H9 (cell line): ENCODE measurements at regions not wholly inside any gene's neighbourhood (a gene's known extent, or its start where the extent isn't known, plus 50 kb on each side); places are given as distances from the start of the nearest gene placed in this dataset.

Experiments used
- DNase-seq: peaks from one replicate; pipeline ENCODE4 v3.0.0-alpha.2; 2017
- H2AFZ ChIP-seq: one replicate; pipeline ENCODE4 v1.6.1; 2013; ENCODE audit warnings: mild to moderate bottlenecking, low read length, control low read depth, moderate library complexity
- H2AK5ac ChIP-seq: 2 replicates; pipeline ENCODE4 v1.6.1; 2013; ENCODE audit warnings: low read length, control low read depth, mixed read lengths; ENCODE audit not compliant: insufficient read length
- H2BK120ac ChIP-seq: one replicate; pipeline ENCODE4 v1.6.1; 2013; ENCODE audit warnings: low read depth, mild to moderate bottlenecking, low read length, control low read depth, inconsistent platforms; ENCODE audit not compliant: poor library complexity, severe bottlenecking
- H2BK12ac ChIP-seq: 2 replicates; pipeline ENCODE4 v1.6.1; 2013; ENCODE audit warnings: low read length, control low read depth, mixed read lengths, low read depth; ENCODE audit not compliant: insufficient read length
- H2BK15ac ChIP-seq: 2 replicates; pipeline ENCODE4 v1.6.1; 2013; ENCODE audit warnings: low read depth, low read length, control low read depth
- H2BK20ac ChIP-seq: one replicate; pipeline ENCODE4 v1.6.1; 2013; ENCODE audit warnings: low read depth, mild to moderate bottlenecking, low read length, control low read depth, inconsistent platforms; ENCODE audit not compliant: poor library complexity, severe bottlenecking
- H2BK5ac ChIP-seq: 2 replicates; pipeline ENCODE4 v1.6.1; 2013; ENCODE audit warnings: low read length, control low read depth, mixed read lengths; ENCODE audit not compliant: insufficient read length
- H3K14ac ChIP-seq: 2 replicates; pipeline ENCODE4 v1.6.1; 2013; ENCODE audit warnings: low read length, control low read depth; ENCODE audit not compliant: insufficient read depth
- H3K18ac ChIP-seq: 2 replicates; pipeline ENCODE4 v1.6.1; 2013; ENCODE audit warnings: low read depth, mild to moderate bottlenecking, mixed read lengths, low read length, control low read depth; ENCODE audit not compliant: insufficient read length
- H3K23ac ChIP-seq: 2 replicates; pipeline ENCODE4 v1.6.1; 2013; ENCODE audit warnings: low read length, control low read depth, mixed read lengths, low read depth; ENCODE audit not compliant: insufficient read length
- H3K23me2 ChIP-seq: 2 replicates; pipeline ENCODE4 v1.6.1; 2013; ENCODE audit warnings: low read depth, mild to moderate bottlenecking, mixed read lengths, low read length, control low read depth; ENCODE audit not compliant: insufficient read length, poor library complexity, severe bottlenecking
- H3K27ac ChIP-seq: 2 replicates; pipeline ENCODE4 v1.5.1; 2013; ENCODE audit warnings: low read length, control low read depth, mixed read lengths, low read depth; ENCODE audit not compliant: insufficient read length
- H3K27me3 ChIP-seq: 2 replicates; pipeline ENCODE4 v1.6.1; 2013; ENCODE audit warnings: low read length, control low read depth, inconsistent platforms; ENCODE audit not compliant: insufficient read depth
- H3K4ac ChIP-seq: 2 replicates; pipeline ENCODE4 v1.6.1; 2013; ENCODE audit warnings: low read depth, mild to moderate bottlenecking, control low read depth, inconsistent platforms, low read length, moderate library complexity
- H3K4me1 ChIP-seq: 2 replicates; pipeline ENCODE4 v1.6.1; 2013; ENCODE audit warnings: low read length, control low read depth, inconsistent platforms; ENCODE audit not compliant: insufficient read depth
- H3K4me2 ChIP-seq: 2 replicates; pipeline ENCODE4 v1.6.1; 2013; ENCODE audit warnings: low read length, control low read depth, mixed read lengths; ENCODE audit not compliant: insufficient read length, insufficient read depth
- H3K56ac ChIP-seq: 2 replicates; pipeline ENCODE4 v1.6.1; 2013; ENCODE audit warnings: low read depth, mild to moderate bottlenecking, mixed read lengths, low read length, control low read depth; ENCODE audit not compliant: insufficient read length
- H3K79me1 ChIP-seq: 2 replicates; pipeline ENCODE4 v1.6.1; 2013; ENCODE audit warnings: low read depth, mild to moderate bottlenecking, moderate library complexity, low read length, control low read depth, inconsistent platforms; ENCODE audit not compliant: insufficient read depth, poor library complexity, severe bottlenecking
- H3K79me2 ChIP-seq: 2 replicates; pipeline ENCODE4 v1.6.1; 2013; ENCODE audit warnings: low read length, control low read depth, inconsistent platforms; ENCODE audit not compliant: insufficient read depth
- H3K9ac ChIP-seq: 2 replicates; pipeline ENCODE4 v1.6.1; 2013; ENCODE audit warnings: low read length, control low read depth, mixed read lengths; ENCODE audit not compliant: insufficient read length; ENCODE audit errors: extremely low read depth
- H3K9me3 ChIP-seq: one replicate; pipeline ENCODE4 v1.6.1; 2013; ENCODE audit warnings: low read depth, low read length, inconsistent platforms; ENCODE audit not compliant: control insufficient read depth
- H3T11ph ChIP-seq: one replicate; pipeline ENCODE4 v1.6.1; 2013; ENCODE audit warnings: mild to moderate bottlenecking, low read length, control low read depth, inconsistent platforms
- H4K20me1 ChIP-seq: one replicate; pipeline ENCODE4 v1.6.1; 2013; ENCODE audit not compliant: control insufficient read depth, insufficient read length, insufficient read depth
- H4K5ac ChIP-seq: 2 replicates; pipeline ENCODE4 v1.6.1; 2013; ENCODE audit warnings: low read depth, mild to moderate bottlenecking, mixed read lengths, low read length, control low read depth; ENCODE audit not compliant: insufficient read length
- H4K8ac ChIP-seq: replicated peaks from 2 replicates; pipeline ENCODE4 v1.6.1; 2013; ENCODE audit warnings: low read length, control low read depth, mixed read lengths, low read depth; ENCODE audit not compliant: insufficient read length
- H4K91ac ChIP-seq: 2 replicates; pipeline ENCODE4 v1.6.1; 2013; ENCODE audit warnings: low read depth, mild to moderate bottlenecking, moderate library complexity, mixed read lengths, low read length, control low read depth; ENCODE audit not compliant: insufficient read length
- H3K27ac Mint-ChIP-seq, 3 experiments: 2 replicates in 2 of 3; 3 replicates in 1 of 3; pipeline ENCODE4 v1.8.0; 2020 to 2021; ENCODE audit warnings: mixed read lengths in 3 of 3, mild to moderate bottlenecking in 1 of 3, moderate library complexity in 1 of 3
- H3K27me3 Mint-ChIP-seq: 2 replicates; pipeline ENCODE4 v1.8.0; 2021; ENCODE audit warnings: low read depth, mild to moderate bottlenecking, moderate library complexity, mixed read lengths
- H3K36me3 Mint-ChIP-seq, 3 experiments: 2 replicates in 2 of 3; 3 replicates in 1 of 3; pipeline ENCODE4 v1.8.0; 2020 to 2021; ENCODE audit warnings: low read depth in 3 of 3, mixed read lengths in 3 of 3; ENCODE audit not compliant: insufficient read depth in 1 of 3
- H3K4me1 Mint-ChIP-seq, 2 experiments: 2 replicates each; pipeline ENCODE4 v1.8.0; 2020; ENCODE audit warnings: mixed read lengths in 2 of 2
- H3K4me3 Mint-ChIP-seq, 2 experiments: 2 replicates in 1 of 2; 3 replicates in 1 of 2; pipeline ENCODE4 v1.8.0; 2020 to 2021; ENCODE audit warnings: mild to moderate bottlenecking in 2 of 2, mixed read lengths in 2 of 2, moderate library complexity in 1 of 2
- H3K9me3 Mint-ChIP-seq, 2 experiments: 2 replicates in 1 of 2; 3 replicates in 1 of 2; pipeline ENCODE4 v1.8.0; 2020; ENCODE audit warnings: mild to moderate bottlenecking in 2 of 2, mixed read lengths in 2 of 2, moderate library complexity in 1 of 2
- WGBS: extraction: QIAGEN DNeasy Blood & Tissue Kit; methylation state at CpG from one replicate; pipeline ENCODE4 v1.1.7; 2013; ENCODE audit warnings: missing lambda C conversion rate, low lambda C conversion rate, mixed read lengths; ENCODE audit not compliant: insufficient read length; ENCODE audit errors: extremely low coverage; 5-methylcytosine and 5-hydroxymethylcytosine counted together
- TF ChIP-seq, protein P1 (sequence below): fragments of 200-600 bp; sonication (generic); conservative IDR thresholded peaks from 3 replicates; pipeline ENCODE4 v1.8.0; 2021; ENCODE audit warnings: antibody characterized with exemption, mild to moderate bottlenecking

DNA sequence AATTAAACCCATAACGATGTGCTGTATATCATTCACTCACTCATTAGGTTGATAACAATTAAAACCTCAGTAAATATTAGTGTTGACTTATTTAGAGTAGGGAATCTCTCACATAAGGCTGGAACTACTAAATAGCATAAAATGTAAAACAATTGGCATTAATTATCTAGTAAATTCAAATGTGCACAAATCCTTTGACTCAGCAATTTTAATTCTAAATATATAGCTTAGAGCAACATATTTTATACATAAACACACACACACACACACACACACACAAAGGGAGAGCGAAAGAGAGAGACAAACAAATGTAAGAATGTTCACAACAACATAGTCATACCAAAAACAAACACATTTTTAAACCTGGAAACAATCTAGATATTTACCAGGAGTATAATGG, 443.1 kb upstream of the KCNH7 start:
- no peaks in the 10 kb centered on the region for H3K27me3 ChIP-seq
- no peaks in the 10 kb centered on the region for H3K79me2 ChIP-seq
- H3K18ac ChIP-seq, result no peak overlapping the region
- Mint-ChIP-seq H3K27ac (no peak overlapping the region), H3K36me3 (no peaks in the 10 kb centered on the region; a peak in 1 of 7 replicates), H3K4me1 (no peaks in the 10 kb centered on the region), H3K27me3 (no peaks in the 10 kb centered on the region), H3K9me3 (peaks cover 4 to 14% of the 10 kb centered on the region in 2 experiments), H3K4me3 (no peak overlapping the region)
- no peak overlapping the region for H3K9ac ChIP-seq
- H2BK15ac ChIP-seq, result no peak overlapping the region
- no peak overlapping the region for H3T11ph ChIP-seq
- H4K5ac ChIP-seq, result no peak overlapping the region
- no peak overlapping the region for H3K23ac ChIP-seq
- TF ChIP-seq, protein P1, sequence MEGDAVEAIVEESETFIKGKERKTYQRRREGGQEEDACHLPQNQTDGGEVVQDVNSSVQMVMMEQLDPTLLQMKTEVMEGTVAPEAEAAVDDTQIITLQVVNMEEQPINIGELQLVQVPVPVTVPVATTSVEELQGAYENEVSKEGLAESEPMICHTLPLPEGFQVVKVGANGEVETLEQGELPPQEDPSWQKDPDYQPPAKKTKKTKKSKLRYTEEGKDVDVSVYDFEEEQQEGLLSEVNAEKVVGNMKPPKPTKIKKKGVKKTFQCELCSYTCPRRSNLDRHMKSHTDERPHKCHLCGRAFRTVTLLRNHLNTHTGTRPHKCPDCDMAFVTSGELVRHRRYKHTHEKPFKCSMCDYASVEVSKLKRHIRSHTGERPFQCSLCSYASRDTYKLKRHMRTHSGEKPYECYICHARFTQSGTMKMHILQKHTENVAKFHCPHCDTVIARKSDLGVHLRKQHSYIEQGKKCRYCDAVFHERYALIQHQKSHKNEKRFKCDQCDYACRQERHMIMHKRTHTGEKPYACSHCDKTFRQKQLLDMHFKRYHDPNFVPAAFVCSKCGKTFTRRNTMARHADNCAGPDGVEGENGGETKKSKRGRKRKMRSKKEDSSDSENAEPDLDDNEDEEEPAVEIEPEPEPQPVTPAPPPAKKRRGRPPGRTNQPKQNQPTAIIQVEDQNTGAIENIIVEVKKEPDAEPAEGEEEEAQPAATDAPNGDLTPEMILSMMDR, result no peak
- no peaks in the 10 kb centered on the region for H3K9me3 ChIP-seq
- no peak overlapping the region for H3K56ac ChIP-seq
- no peak overlapping the region for H3K4ac ChIP-seq
- no peak for DNase-seq
- H3K14ac ChIP-seq, result no peak overlapping the region
- H4K8ac ChIP-seq, result no peak overlapping the region
- no peak overlapping the region for H3K27ac ChIP-seq
- H4K91ac ChIP-seq, result no peak overlapping the region
- no peaks in the 10 kb centered on the region for H3K4me1 ChIP-seq
- H3K23me2 ChIP-seq, result no peaks in the 10 kb centered on the region
- H2BK20ac ChIP-seq, result no peak overlapping the region
- H2BK120ac ChIP-seq, result no peak overlapping the region
- H2BK12ac ChIP-seq, result no peak overlapping the region
- H2AK5ac ChIP-seq, result no peak overlapping the region
- no peak overlapping the region for H2AFZ ChIP-seq
- no peaks in the 10 kb centered on the region for H4K20me1 ChIP-seq
- WGBS, result no CpG with 5 or more reads among the region's 2 CpGs
- no peaks in the 10 kb centered on the region for H3K79me1 ChIP-seq
- no peak overlapping the region for H2BK5ac ChIP-seq
- H3K4me2 ChIP-seq, result no peak overlapping the region
